Endothelial cell of umbilical vein (primary cell): ENCODE measurements at regions not wholly inside any gene's neighbourhood (a gene's known extent, or its start where the extent isn't known, plus 50 kb on each side); places are given as distances from the start of the nearest gene placed in this dataset.

Experiments used
- BruUV-seq: library from RNA; stranded (reverse); fragments of 400-500 nt; replicated peaks from 2 replicates; lab custom pipeline; 2021; lab: Mats Ljungman, UMichigan
- CTCF ChIA-PET: fragments of 300-600, 350-600 bp; sonication (Branson Sonifier 250); formaldehyde crosslinking; loops from one replicate; lab custom pipeline; 2021; ENCODE audit warnings: antibody characterized with exemption, inconsistent platforms; lab: Charles Lee
- POLR2A ChIA-PET: fragments of 300-600, 350-600 bp; sonication (Branson Sonifier 250); formaldehyde crosslinking; loops from one replicate; lab custom pipeline; 2021; ENCODE audit warnings: antibody characterized with exemption, inconsistent platforms; lab: Charles Lee
- DNase-seq: peaks from one replicate; pipeline ENCODE4 v3.0.0-alpha.2; 2011; ENCODE audit warnings: low read depth, low spot score
- FAIRE-seq: peaks from 2 replicates; lab custom pipeline; 2011; peaks lifted over from hg19 to GRCh38; lab: Jason Lieb, UNC
- H2AFZ ChIP-seq: 2 replicates; pipeline ENCODE4 v1.6.0; 2012; ENCODE audit warnings: low read depth, low read length, control low read depth, inconsistent platforms
- H3K27ac ChIP-seq: 2 replicates; pipeline ENCODE4 v1.5.1; 2011; ENCODE audit warnings: low read depth, mild to moderate bottlenecking, control low read depth, low read length, moderate library complexity; ENCODE audit not compliant: insufficient read depth
- H3K27me3 ChIP-seq, 2 experiments: 2 replicates each; pipeline versions ENCODE4 v1.6.0 to v1.6.1; 2011; ENCODE audit warnings: low read length in 2 of 2, mixed read lengths in 1 of 2; ENCODE audit not compliant: control insufficient read depth in 2 of 2, insufficient read depth in 2 of 2
- H3K36me3 ChIP-seq, 2 experiments: 2 replicates in 1 of 2; 3 replicates in 1 of 2; pipeline ENCODE4 v1.5.1; 2011; ENCODE audit warnings: low read length in 2 of 2, mild to moderate bottlenecking in 1 of 2, moderate library complexity in 1 of 2; ENCODE audit not compliant: control insufficient read depth in 2 of 2, insufficient read depth in 2 of 2; ENCODE audit errors: extremely low read depth in 1 of 2
- H3K4me1 ChIP-seq: 3 replicates; pipeline ENCODE4 v1.5.1; 2011; ENCODE audit warnings: mild to moderate bottlenecking, low read length; ENCODE audit not compliant: control insufficient read depth, insufficient read depth; ENCODE audit errors: extremely low read depth
- H3K4me2 ChIP-seq: 2 replicates; pipeline ENCODE4 v1.6.1; 2011; ENCODE audit warnings: low read length, control low read depth, mixed read lengths; ENCODE audit not compliant: insufficient read depth
- H3K4me3 ChIP-seq, 3 experiments: fragments of 200-600 bp in 1 of 3; sonication (generic), shearing (Covaris generic) in 1 of 3; replicated peaks in 1 of 3; 2 replicates each; pipeline ENCODE4 v1.5.1; 2011 to 2016; ENCODE audit warnings: control low read depth in 3 of 3, low read length in 3 of 3, mild to moderate bottlenecking in 2 of 3, inconsistent platforms in 1 of 3, low read depth in 1 of 3, moderate library complexity in 1 of 3; ENCODE audit not compliant: insufficient read depth in 1 of 3
- H3K79me2 ChIP-seq: 2 replicates; pipeline ENCODE4 v1.6.0; 2012; ENCODE audit warnings: low read length, inconsistent platforms; ENCODE audit not compliant: control insufficient read depth, insufficient read depth
- H3K9ac ChIP-seq: replicated peaks from 2 replicates; pipeline ENCODE3; 2011; ENCODE audit warnings: low read length, control low read depth; ENCODE audit not compliant: insufficient read depth; ENCODE audit errors: extremely low read depth
- H3K9me1 ChIP-seq: replicated peaks from 3 replicates; pipeline ENCODE4 v1.6.0; 2011; ENCODE audit warnings: mild to moderate bottlenecking, low read length; ENCODE audit not compliant: control insufficient read depth, insufficient read depth; ENCODE audit errors: extremely low read depth
- H3K9me3 ChIP-seq: replicated peaks from 2 replicates; pipeline ENCODE4 v1.5.1; 2012; ENCODE audit warnings: low read length, inconsistent platforms; ENCODE audit not compliant: control insufficient read depth, insufficient read depth
- H4K20me1 ChIP-seq: replicated peaks from 2 replicates; pipeline ENCODE3; 2011; ENCODE audit warnings: mild to moderate bottlenecking, low read length; ENCODE audit not compliant: control insufficient read depth, insufficient read depth; ENCODE audit errors: extremely low read depth
- CTCF ChIP-seq, 2 donors: IDR thresholded peaks; 1 replicate in 1 of 2; 2 replicates in 1 of 2; pipeline ENCODE4 v1.5.1; 2011; ENCODE audit warnings: low read length in 2 of 2, mild to moderate bottlenecking in 2 of 2, moderate library complexity in 2 of 2, control low read depth in 1 of 2, inconsistent platforms in 1 of 2, low read depth in 1 of 2; ENCODE audit not compliant: insufficient read depth in 1 of 2; ENCODE audit errors: extremely low read depth in 1 of 2
- EZH2 ChIP-seq: IDR thresholded peaks from 2 replicates; pipeline ENCODE4 v1.6.1; 2012; ENCODE audit warnings: borderline replicate concordance, low read depth, mild to moderate bottlenecking, moderate library complexity, low read length, inconsistent platforms; ENCODE audit not compliant: severe bottlenecking
- FOS ChIP-seq: IDR thresholded peaks from 2 replicates; pipeline ENCODE4 v1.6.1; 2011; ENCODE audit warnings: mild to moderate bottlenecking, low read length, moderate library complexity, borderline replicate concordance; ENCODE audit not compliant: insufficient read depth
- GATA2 ChIP-seq: IDR thresholded peaks from 2 replicates; pipeline ENCODE4 v1.7.0; 2011; ENCODE audit warnings: low read depth, mild to moderate bottlenecking, moderate library complexity, mixed read lengths, low read length; ENCODE audit not compliant: insufficient read length, insufficient read depth
- JUN ChIP-seq: IDR thresholded peaks from 2 replicates; pipeline ENCODE4 v1.6.1; 2011; ENCODE audit warnings: borderline replicate concordance, low read depth; ENCODE audit not compliant: insufficient read length, insufficient read depth
- MAX ChIP-seq: IDR thresholded peaks from 2 replicates; pipeline ENCODE4 v1.6.1; 2011; ENCODE audit not compliant: insufficient read depth, insufficient read length
- MYC ChIP-seq: IDR thresholded peaks from one replicate; pipeline ENCODE4 v1.6.1; 2011; ENCODE audit warnings: mild to moderate bottlenecking, low read depth, low read length
- POLR2A ChIP-seq: IDR thresholded peaks from 2 replicates; pipeline ENCODE4 v1.6.1; 2012; ENCODE audit warnings: low read depth, mild to moderate bottlenecking, control low read depth, low read length
- POLR2AphosphoS5 ChIP-seq: IDR thresholded peaks from 2 replicates; pipeline ENCODE4 v1.6.1; 2012; ENCODE audit warnings: low read depth, mild to moderate bottlenecking, control low read depth, low read length, moderate library complexity; ENCODE audit not compliant: insufficient read depth
- dilution Hi-C: fragments of 300-500 bp; cut with MboI; formaldehyde crosslinking; loops from one replicate; pipeline ENCODE4 v1.15.0; 2019; ENCODE audit warnings: low sequenced_read_pairs; ENCODE audit not compliant: extremely low pct_ligation_motif_present
- intact Hi-C: fragments of 100-400 bp; cut with micrococcal nuclease; formaldehyde crosslinking; loops from one replicate; pipeline ENCODE4 v1.10.0; 2022

GRCh38 chrX:69236641-69237040 lies 71.4 kb upstream of the PJA1 start:
- H3K79me2 ChIP-seq = no peaks in the 10 kb centered on the region
- ChIA-PET CTCF (no interaction called here), POLR2A (no interaction called here)
- no peaks in the 10 kb centered on the region for H4K20me1 ChIP-seq
- no peak overlapping the region for H3K4me3 ChIP-seq
- FAIRE-seq (no peak), DNase-seq (no peak)
- no peak overlapping the region for H2AFZ ChIP-seq
- BruUV-seq = no TSS peak
- no peak overlapping the region for H3K4me2 ChIP-seq
- H3K27me3 ChIP-seq = no peaks in the 10 kb centered on the region
- no peak overlapping the region for H3K27ac ChIP-seq
- TF ChIP-seq MAX (no peak), JUN (no peak), EZH2 (no peak), GATA2 (no peak), CTCF (IDR thresholded peaks at IDR 0.05; ENCODE audit: extremely low read depth in 1 of 2, insufficient read depth in 1 of 2, low read depth in 1 of 2, low read length in 2 of 2) (no peak), POLR2AphosphoS5 (no peak), FOS (no peak), MYC (no peak), POLR2A (no peak)
- dilution Hi-C loops = no loop called here
- no peak overlapping the region for H3K9ac ChIP-seq
- no peaks in the 10 kb centered on the region for H3K9me3 ChIP-seq
- no peaks in the 10 kb centered on the region for H3K9me1 ChIP-seq
- no peaks in the 10 kb centered on the region for H3K36me3 ChIP-seq
- intact Hi-C loops = no loop called here
- H3K4me1 ChIP-seq = no peaks in the 10 kb centered on the region
